ENCODE measurements at regions not wholly inside any gene's neighbourhood (a gene's known extent, or its start where the extent isn't known, plus 50 kb on each side); places are given as distances from the start of the nearest gene placed in this dataset.

- no peak overlapping the region for H3K4me2 ChIP-seq
- no peak overlapping the region for H3K9ac ChIP-seq
- H4K20me1 ChIP-seq = no peaks in the 10 kb centered on the region
- H3K27me3 ChIP-seq = no peaks in the 10 kb centered on the region
- no peak overlapping the region for H3K27ac ChIP-seq
- TF ChIP-seq Cebpa-rat (IDR thresholded peaks at IDR 0.05) = no peak
- H3K9me3 ChIP-seq = no peaks in the 10 kb centered on the region
- H3K4me3 ChIP-seq = no peak overlapping the region
- peaks cover 11% of the 10 kb centered on the region; the same call in 1 of the 2 replicates for H3K4me1 ChIP-seq
- H3K36me3 ChIP-seq = no peaks in the 10 kb centered on the region
These were observed 50.4 kb upstream of the FMOD start for GRCh38 chr1:203401199-203401877.

GRCh38 chr1:203402152-203402551 is 51.2 kb upstream of the FMOD start:
- Histone ChIP-seq H3K4me2 (peak overlapping the region; percentile 19; the same call in 1 of the 2 replicates), H3K36me3 (no peaks in the 10 kb centered on the region), H3K27ac (no peak overlapping the region), H3K9me3 (no peaks in the 10 kb centered on the region), H3K9ac (no peak overlapping the region), H3K4me3 (no peak overlapping the region), H3K27me3 (no peaks in the 10 kb centered on the region), H3K4me1 (peaks cover 11% of the 10 kb centered on the region; the same call in 1 of the 2 replicates), H4K20me1 (no peaks in the 10 kb centered on the region)
- TF ChIP-seq Cebpa-rat (IDR thresholded peaks at IDR 0.05) = no peak

- H4K20me1 ChIP-seq = no peaks in the 10 kb centered on the region
- H3K36me3 ChIP-seq = no peaks in the 10 kb centered on the region
- no peaks in the 10 kb centered on the region for H3K9me3 ChIP-seq
- H3K4me3 ChIP-seq = no peak overlapping the region
- TF ChIP-seq Cebpa-rat (IDR thresholded peaks at IDR 0.05) = no peak; the same call in 1 of the 2 replicates
- no peak overlapping the region for H3K9ac ChIP-seq
- peaks cover 11% of the 10 kb centered on the region; the same call in 1 of the 2 replicates for H3K4me1 ChIP-seq
- H3K27me3 ChIP-seq = no peaks in the 10 kb centered on the region
- no peak overlapping the region for H3K27ac ChIP-seq
- peak overlapping the region; percentile 19; the same call in 1 of the 2 replicates for H3K4me2 ChIP-seq
These were observed 51.9 kb upstream of the FMOD start for GRCh38 chr1:203402629-203403337.

GRCh38 chr1:203403586-203403985 is 52.7 kb upstream of the FMOD start:
- no peak for TF ChIP-seq Cebpa-rat (IDR thresholded peaks at IDR 0.05)
- H4K20me1 ChIP-seq = no peaks in the 10 kb centered on the region
- no peaks in the 10 kb centered on the region for H3K27me3 ChIP-seq
- H3K9ac ChIP-seq = no peak overlapping the region
- H3K4me2 ChIP-seq = no peak overlapping the region
- H3K36me3 ChIP-seq = no peaks in the 10 kb centered on the region
- no peak overlapping the region for H3K4me3 ChIP-seq
- H3K9me3 ChIP-seq = no peaks in the 10 kb centered on the region
- no peak overlapping the region for H3K27ac ChIP-seq
- peaks cover 11% of the 10 kb centered on the region; the same call in 1 of the 2 replicates for H3K4me1 ChIP-seq

- Histone ChIP-seq H4K20me1 (no peaks in the 10 kb centered on the region), H3K36me3 (no peaks in the 10 kb centered on the region), H3K9ac (no peak overlapping the region), H3K27me3 (no peaks in the 10 kb centered on the region), H3K4me1 (peaks cover 11% of the 10 kb centered on the region; the same call in 1 of the 2 replicates), H3K4me3 (no peak overlapping the region), H3K4me2 (no peak overlapping the region), H3K27ac (no peak overlapping the region), H3K9me3 (no peaks in the 10 kb centered on the region)
- TF ChIP-seq Cebpa-rat (IDR thresholded peaks at IDR 0.05) = no peak
These were observed 53.6 kb upstream of the FMOD start for GRCh38 chr1:203404546-203404945.

GRCh38 chr1:203405703-203406438 is 54.9 kb upstream of the FMOD start:
- Histone ChIP-seq H3K36me3 (no peaks in the 10 kb centered on the region), H3K27ac (no peak overlapping the region), H4K20me1 (no peaks in the 10 kb centered on the region), H3K27me3 (no peaks in the 10 kb centered on the region), H3K4me1 (peaks cover 20% of the 10 kb centered on the region; the same call in 1 of the 2 replicates), H3K4me2 (no peak overlapping the region), H3K4me3 (no peak overlapping the region), H3K9ac (no peak overlapping the region), H3K9me3 (no peaks in the 10 kb centered on the region)
- TF ChIP-seq Cebpa-rat (IDR thresholded peaks at IDR 0.05) = no peak

- Histone ChIP-seq H3K27ac (no peak overlapping the region), H3K9ac (no peak overlapping the region), H3K4me2 (no peak overlapping the region), H3K4me1 (peaks cover 20% of the 10 kb centered on the region; the same call in 1 of the 2 replicates), H3K9me3 (peaks cover 5% of the 10 kb centered on the region; the same call in 1 of the 2 replicates), H4K20me1 (no peaks in the 10 kb centered on the region), H3K4me3 (no peak overlapping the region), H3K27me3 (no peaks in the 10 kb centered on the region), H3K36me3 (no peaks in the 10 kb centered on the region)
- TF ChIP-seq Cebpa-rat (IDR thresholded peaks at IDR 0.05) = no peak
These were observed 55.6 kb upstream of the FMOD start for GRCh38 chr1:203406446-203407045.

- no peaks in the 10 kb centered on the region for H3K27me3 ChIP-seq
- no peak overlapping the region for H3K4me3 ChIP-seq
- no peak for TF ChIP-seq Cebpa-rat (IDR thresholded peaks at IDR 0.05)
- no peaks in the 10 kb centered on the region for H4K20me1 ChIP-seq
- peaks cover 16% of the 10 kb centered on the region; the same call in 1 of the 2 replicates for H3K4me1 ChIP-seq
- H3K9me3 ChIP-seq = peaks cover 8% of the 10 kb centered on the region; the same call in 1 of the 2 replicates
- no peak overlapping the region for H3K4me2 ChIP-seq
- no peak overlapping the region for H3K9ac ChIP-seq
- H3K27ac ChIP-seq = no peak overlapping the region
- no peaks in the 10 kb centered on the region for H3K36me3 ChIP-seq
These were observed 56.4 kb upstream of the FMOD start for GRCh38 chr1:203407296-203407695.
